ENCODE measurements at regions not wholly inside any gene's neighbourhood (a gene's known extent, or its start where the extent isn't known, plus 50 kb on each side); places are given as distances from the start of the nearest gene placed in this dataset.
"Not testable (repeated sequence)": the region's sequence is repeated elsewhere in the genome, so short reads cannot be mapped to it uniquely, and the experiment has no call there.

GRCh38 chr6:144690666-144691065 lies 405.5 kb downstream of the UTRN start:
- 88% methylated on average over 4 of the region's 4 CpGs for WGBS
- Histone ChIP-seq H3K27ac (ENCODE audit: low read depth in 1 of 2, low read length in 1 of 2) (no peak overlapping the region), H3K9me3 (ENCODE audit: control insufficient read depth in 2 of 2, insufficient read depth in 1 of 2, low read length in 1 of 2) (no peaks in the 10 kb centered on the region), H3K36me3 (ENCODE audit: control insufficient read depth in 2 of 2, insufficient read depth in 2 of 2, low read length in 1 of 2) (peaks cover 4 to 8% of the 10 kb centered on the region in 2 donors), H3K27me3 (ENCODE audit: control insufficient read depth in 2 of 2, insufficient read depth in 1 of 2, low read length in 1 of 2) (no peaks in the 10 kb centered on the region), H3K4me1 (ENCODE audit: control insufficient read depth in 2 of 2, insufficient read depth in 2 of 2, low read length in 2 of 2) (no peaks in the 10 kb centered on the region), H3K4me3 (ENCODE audit: low read length in 2 of 2) (no peak overlapping the region)
- no peak for DNase-seq (ENCODE audit: low read depth in 6 of 9, low spot score in 9 of 9)

- H3K27me3 ChIP-seq (ENCODE audit: control insufficient read depth in 2 of 2, insufficient read depth in 1 of 2, low read length in 1 of 2); DNase-seq (ENCODE audit: low read depth in 6 of 9, low spot score in 9 of 9); H3K4me1 ChIP-seq (ENCODE audit: control insufficient read depth in 2 of 2, insufficient read depth in 2 of 2, low read length in 2 of 2); H3K4me3 ChIP-seq (ENCODE audit: low read length in 2 of 2); H3K9me3 ChIP-seq (ENCODE audit: control insufficient read depth in 2 of 2, insufficient read depth in 1 of 2, low read length in 1 of 2); H3K36me3 ChIP-seq (ENCODE audit: control insufficient read depth in 2 of 2, insufficient read depth in 2 of 2, low read length in 1 of 2); H3K27ac ChIP-seq (ENCODE audit: low read depth in 1 of 2, low read length in 1 of 2): not testable (repeated sequence)
- WGBS, result 98% methylated on average over 1 of the region's 1 CpG
Measured at GRCh38 chr6:144692050-144692449, 406.9 kb downstream of the UTRN start.

GRCh38 chr6:144695858-144696533 lies 410.9 kb downstream of the UTRN start:
- Histone ChIP-seq H3K27ac (ENCODE audit: low read depth in 1 of 2, low read length in 1 of 2) (no peak overlapping the region), H3K4me3 (ENCODE audit: low read length in 2 of 2) (no peak overlapping the region), H3K4me1 (ENCODE audit: control insufficient read depth in 2 of 2, insufficient read depth in 2 of 2, low read length in 2 of 2) (no peaks in the 10 kb centered on the region), H3K36me3 (ENCODE audit: control insufficient read depth in 2 of 2, insufficient read depth in 2 of 2, low read length in 1 of 2) (peaks cover 0 to 4% of the 10 kb centered on the region in 2 donors), H3K9me3 (ENCODE audit: control insufficient read depth in 2 of 2, insufficient read depth in 1 of 2, low read length in 1 of 2) (no peaks in the 10 kb centered on the region), H3K27me3 (ENCODE audit: control insufficient read depth in 2 of 2, insufficient read depth in 1 of 2, low read length in 1 of 2) (no peaks in the 10 kb centered on the region)
- DNase-seq (ENCODE audit: low read depth in 6 of 9, low spot score in 9 of 9), result no peak
- WGBS, result 99% methylated on average over 3 of the region's 3 CpGs

GRCh38 chr6:144696610-144697368 lies 411.7 kb downstream of the UTRN start:
- no peak overlapping the region for H3K27ac ChIP-seq (ENCODE audit: low read depth in 1 of 2, low read length in 1 of 2)
- peaks cover 0 to 4% of the 10 kb centered on the region in 2 donors for H3K36me3 ChIP-seq (ENCODE audit: control insufficient read depth in 2 of 2, insufficient read depth in 2 of 2, low read length in 1 of 2)
- H3K27me3 ChIP-seq (ENCODE audit: control insufficient read depth in 2 of 2, insufficient read depth in 1 of 2, low read length in 1 of 2), result no peaks in the 10 kb centered on the region
- DNase-seq (ENCODE audit: low read depth in 6 of 9, low spot score in 9 of 9), result no peak
- no peak overlapping the region for H3K4me3 ChIP-seq (ENCODE audit: low read length in 2 of 2)
- no peaks in the 10 kb centered on the region for H3K9me3 ChIP-seq (ENCODE audit: control insufficient read depth in 2 of 2, insufficient read depth in 1 of 2, low read length in 1 of 2)
- over 99% methylated on average over 2 of the region's 2 CpGs for WGBS
- H3K4me1 ChIP-seq (ENCODE audit: control insufficient read depth in 2 of 2, insufficient read depth in 2 of 2, low read length in 2 of 2), result no peaks in the 10 kb centered on the region

- WGBS, result 18% methylated on average over 2 of the region's 2 CpGs
- Histone ChIP-seq H3K9me3 (ENCODE audit: control insufficient read depth in 2 of 2, insufficient read depth in 1 of 2, low read length in 1 of 2) (no peaks in the 10 kb centered on the region), H3K27ac (ENCODE audit: low read depth in 1 of 2, low read length in 1 of 2) (no peak overlapping the region), H3K36me3 (ENCODE audit: control insufficient read depth in 2 of 2, insufficient read depth in 2 of 2, low read length in 1 of 2) (peaks cover 0 to 6% of the 10 kb centered on the region in 2 donors), H3K27me3 (ENCODE audit: control insufficient read depth in 2 of 2, insufficient read depth in 1 of 2, low read length in 1 of 2) (no peaks in the 10 kb centered on the region), H3K4me1 (ENCODE audit: control insufficient read depth in 2 of 2, insufficient read depth in 2 of 2, low read length in 2 of 2) (no peaks in the 10 kb centered on the region), H3K4me3 (ENCODE audit: low read length in 2 of 2) (no peak overlapping the region)
- peak in 5 of 9 donors; percentile 6 to 60 (median 21) for DNase-seq (ENCODE audit: low read depth in 6 of 9, low spot score in 9 of 9)
Measured at GRCh38 chr6:144697369-144697760, 412.2 kb downstream of the UTRN start.

GRCh38 chr6:144697801-144698200 lies 412.7 kb downstream of the UTRN start:
- Histone ChIP-seq H3K4me1 (ENCODE audit: control insufficient read depth in 2 of 2, insufficient read depth in 2 of 2, low read length in 2 of 2) (no peaks in the 10 kb centered on the region), H3K27ac (ENCODE audit: low read depth in 1 of 2, low read length in 1 of 2) (no peak overlapping the region), H3K27me3 (ENCODE audit: control insufficient read depth in 2 of 2, insufficient read depth in 1 of 2, low read length in 1 of 2) (no peaks in the 10 kb centered on the region), H3K4me3 (ENCODE audit: low read length in 2 of 2) (no peak overlapping the region), H3K36me3 (ENCODE audit: control insufficient read depth in 2 of 2, insufficient read depth in 2 of 2, low read length in 1 of 2) (peaks cover 0 to 6% of the 10 kb centered on the region in 2 donors), H3K9me3 (ENCODE audit: control insufficient read depth in 2 of 2, insufficient read depth in 1 of 2, low read length in 1 of 2) (no peaks in the 10 kb centered on the region)
- no peak for DNase-seq (ENCODE audit: low read depth in 6 of 9, low spot score in 9 of 9)
- 97% methylated on average over 3 of the region's 3 CpGs for WGBS

- Histone ChIP-seq H3K27ac (ENCODE audit: low read depth in 1 of 2, low read length in 1 of 2) (no peak overlapping the region), H3K4me1 (ENCODE audit: control insufficient read depth in 2 of 2, insufficient read depth in 2 of 2, low read length in 2 of 2) (no peaks in the 10 kb centered on the region), H3K4me3 (ENCODE audit: low read length in 2 of 2) (no peak overlapping the region), H3K27me3 (ENCODE audit: control insufficient read depth in 2 of 2, insufficient read depth in 1 of 2, low read length in 1 of 2) (no peaks in the 10 kb centered on the region), H3K36me3 (ENCODE audit: control insufficient read depth in 2 of 2, insufficient read depth in 2 of 2, low read length in 1 of 2) (peaks cover 4 to 6% of the 10 kb centered on the region in 2 donors), H3K9me3 (ENCODE audit: control insufficient read depth in 2 of 2, insufficient read depth in 1 of 2, low read length in 1 of 2) (no peaks in the 10 kb centered on the region)
- DNase-seq (ENCODE audit: low read depth in 6 of 9, low spot score in 9 of 9), result no peak
- WGBS, result 100% methylated on average over 1 of the region's 1 CpG
Measured at GRCh38 chr6:144702781-144703180, 417.6 kb downstream of the UTRN start.

- Histone ChIP-seq H3K4me1 (ENCODE audit: control insufficient read depth in 2 of 2, insufficient read depth in 2 of 2, low read length in 2 of 2) (no peaks in the 10 kb centered on the region), H3K9me3 (ENCODE audit: control insufficient read depth in 2 of 2, insufficient read depth in 1 of 2, low read length in 1 of 2) (no peaks in the 10 kb centered on the region), H3K27me3 (ENCODE audit: control insufficient read depth in 2 of 2, insufficient read depth in 1 of 2, low read length in 1 of 2) (no peaks in the 10 kb centered on the region), H3K36me3 (ENCODE audit: control insufficient read depth in 2 of 2, insufficient read depth in 2 of 2, low read length in 1 of 2) (peaks cover 0 to 3% of the 10 kb centered on the region in 2 donors), H3K4me3 (ENCODE audit: low read length in 2 of 2) (no peak overlapping the region), H3K27ac (ENCODE audit: low read depth in 1 of 2, low read length in 1 of 2) (no peak overlapping the region)
- WGBS, result 99% methylated on average over 3 of the region's 3 CpGs
- DNase-seq (ENCODE audit: low read depth in 6 of 9, low spot score in 9 of 9), result no peak
Measured at GRCh38 chr6:144710207-144710606, 425.1 kb downstream of the UTRN start.

GRCh38 chr6:144711661-144712060 lies 426.5 kb downstream of the UTRN start:
- H3K36me3 ChIP-seq (ENCODE audit: control insufficient read depth in 2 of 2, insufficient read depth in 2 of 2, low read length in 1 of 2), result no peaks in the 10 kb centered on the region
- H3K27ac ChIP-seq (ENCODE audit: low read depth in 1 of 2, low read length in 1 of 2), result no peak overlapping the region
- DNase-seq (ENCODE audit: low read depth in 6 of 9, low spot score in 9 of 9), result no peak
- no peak overlapping the region for H3K4me3 ChIP-seq (ENCODE audit: low read length in 2 of 2)
- 98% methylated on average over 2 of the region's 2 CpGs for WGBS
- H3K9me3 ChIP-seq (ENCODE audit: control insufficient read depth in 2 of 2, insufficient read depth in 1 of 2, low read length in 1 of 2), result no peaks in the 10 kb centered on the region
- no peaks in the 10 kb centered on the region for H3K4me1 ChIP-seq (ENCODE audit: control insufficient read depth in 2 of 2, insufficient read depth in 2 of 2, low read length in 2 of 2)
- no peaks in the 10 kb centered on the region for H3K27me3 ChIP-seq (ENCODE audit: control insufficient read depth in 2 of 2, insufficient read depth in 1 of 2, low read length in 1 of 2)
